ENCODE measurements at regions not wholly inside any gene's neighbourhood (a gene's known extent, or its start where the extent isn't known, plus 50 kb on each side); places are given as distances from the start of the nearest gene placed in this dataset.

DNA sequence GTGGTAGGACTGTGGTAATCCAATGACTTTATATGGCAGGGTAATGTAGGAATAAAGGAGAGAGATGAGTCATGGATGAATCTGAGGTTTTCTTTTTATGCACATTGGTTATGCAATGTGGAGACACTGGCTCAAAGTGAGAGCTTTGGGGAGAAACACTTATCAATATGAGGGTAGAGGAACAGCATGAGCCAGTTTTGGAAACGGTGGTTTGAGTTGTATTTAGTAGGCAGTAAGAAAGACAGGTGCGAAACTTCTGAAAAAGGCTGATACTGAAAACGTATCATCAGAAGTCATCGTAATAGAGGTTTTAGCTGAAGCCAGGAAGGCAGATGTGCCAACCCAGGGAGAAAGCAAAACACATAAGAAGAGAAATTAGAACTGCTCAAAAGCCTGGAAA is 854.8 kb upstream of the SEL1L start:
- no peak overlapping the region for H3K9ac ChIP-seq (replicated peaks; ENCODE audit: extremely low read depth, insufficient read depth, low read length)
- POLR2A ChIA-PET = no interaction called here
- no peak overlapping the region for H3K4me2 ChIP-seq (ENCODE audit: insufficient read depth, low read length)
- H3K27me3 ChIP-seq (ENCODE audit: control insufficient read depth in 2 of 2, insufficient read depth in 2 of 2, low read length in 2 of 2) = no peaks in the 10 kb centered on the region
- no peaks in the 10 kb centered on the region for H3K36me3 ChIP-seq (ENCODE audit: control insufficient read depth in 2 of 2, extremely low read depth in 1 of 2, insufficient read depth in 2 of 2, low read length in 2 of 2)
- no peak for TF ChIP-seq POLR2A (IDR thresholded peaks at IDR 0.05; ENCODE audit: low read depth, low read length)
- no peak for TF ChIP-seq MYC (IDR thresholded peaks at IDR 0.05; ENCODE audit: low read depth, low read length)
- TF ChIP-seq FOS (IDR thresholded peaks at IDR 0.05; ENCODE audit: borderline replicate concordance, insufficient read depth, low read length) = no peak
- TF ChIP-seq, protein P1, sequence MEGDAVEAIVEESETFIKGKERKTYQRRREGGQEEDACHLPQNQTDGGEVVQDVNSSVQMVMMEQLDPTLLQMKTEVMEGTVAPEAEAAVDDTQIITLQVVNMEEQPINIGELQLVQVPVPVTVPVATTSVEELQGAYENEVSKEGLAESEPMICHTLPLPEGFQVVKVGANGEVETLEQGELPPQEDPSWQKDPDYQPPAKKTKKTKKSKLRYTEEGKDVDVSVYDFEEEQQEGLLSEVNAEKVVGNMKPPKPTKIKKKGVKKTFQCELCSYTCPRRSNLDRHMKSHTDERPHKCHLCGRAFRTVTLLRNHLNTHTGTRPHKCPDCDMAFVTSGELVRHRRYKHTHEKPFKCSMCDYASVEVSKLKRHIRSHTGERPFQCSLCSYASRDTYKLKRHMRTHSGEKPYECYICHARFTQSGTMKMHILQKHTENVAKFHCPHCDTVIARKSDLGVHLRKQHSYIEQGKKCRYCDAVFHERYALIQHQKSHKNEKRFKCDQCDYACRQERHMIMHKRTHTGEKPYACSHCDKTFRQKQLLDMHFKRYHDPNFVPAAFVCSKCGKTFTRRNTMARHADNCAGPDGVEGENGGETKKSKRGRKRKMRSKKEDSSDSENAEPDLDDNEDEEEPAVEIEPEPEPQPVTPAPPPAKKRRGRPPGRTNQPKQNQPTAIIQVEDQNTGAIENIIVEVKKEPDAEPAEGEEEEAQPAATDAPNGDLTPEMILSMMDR (IDR thresholded peaks at IDR 0.05; ENCODE audit: extremely low read depth in 1 of 2, insufficient read depth in 1 of 2, low read depth in 1 of 2, low read length in 2 of 2) = no peak
- no peak for TF ChIP-seq JUN (IDR thresholded peaks at IDR 0.05; ENCODE audit: borderline replicate concordance, insufficient read depth, insufficient read length, low read depth)
- no peak for TF ChIP-seq GATA2 (IDR thresholded peaks at IDR 0.05; ENCODE audit: insufficient read depth, insufficient read length, low read depth, low read length)
- TF ChIP-seq MAX (IDR thresholded peaks at IDR 0.05; ENCODE audit: insufficient read depth, insufficient read length) = no peak
- no peak for TF ChIP-seq POLR2AphosphoS5 (IDR thresholded peaks at IDR 0.05; ENCODE audit: insufficient read depth, low read depth, low read length)
- TF ChIP-seq EZH2 (IDR thresholded peaks at IDR 0.05; ENCODE audit: borderline replicate concordance, low read depth, low read length, severe bottlenecking) = no peak
- FAIRE-seq (no peak), DNase-seq (ENCODE audit: low read depth, low spot score) (no peak)
- H3K4me1 ChIP-seq (ENCODE audit: control insufficient read depth, extremely low read depth, insufficient read depth, low read length) = no peaks in the 10 kb centered on the region
- no TSS peak for BruUV-seq (replicated peaks)
- H3K9me3 ChIP-seq (replicated peaks; ENCODE audit: control insufficient read depth, insufficient read depth, low read length) = peaks cover 4% of the 10 kb centered on the region
- H3K27ac ChIP-seq (ENCODE audit: insufficient read depth, low read depth, low read length) = no peak overlapping the region
- no peak overlapping the region for H2AFZ ChIP-seq (ENCODE audit: low read depth, low read length)
- no peak overlapping the region for H3K4me3 ChIP-seq (replicated peaks in 1 of 3; ENCODE audit: insufficient read depth in 1 of 3, low read depth in 1 of 3, low read length in 3 of 3)
- no peaks in the 10 kb centered on the region for H3K9me1 ChIP-seq (replicated peaks; ENCODE audit: control insufficient read depth, extremely low read depth, insufficient read depth, low read length)
- no peaks in the 10 kb centered on the region for H3K79me2 ChIP-seq (ENCODE audit: control insufficient read depth, insufficient read depth, low read length)
- dilution Hi-C loops (cut with MboI; ENCODE audit: extremely low pct_ligation_motif_present, low sequenced_read_pairs) = no loop called here
- CTCF ChIA-PET = no interaction called here
- H4K20me1 ChIP-seq (replicated peaks; ENCODE audit: control insufficient read depth, extremely low read depth, insufficient read depth, low read length) = no peaks in the 10 kb centered on the region
- intact Hi-C loops (cut with micrococcal nuclease) = no loop called here
